OCI-LY1 (cell line): ENCODE measurements at regions not wholly inside any gene's neighbourhood (a gene's known extent, or its start where the extent isn't known, plus 50 kb on each side); places are given as distances from the start of the nearest gene placed in this dataset.

Experiments used
- CTCF ChIP-seq: fragments of 200-600 bp; sonication (generic), shearing (Covaris generic); IDR thresholded peaks from 2 replicates; pipeline ENCODE4 v1.5.1; 2017; ENCODE audit warnings: mild to moderate bottlenecking, antibody characterized with exemption, low read length, moderate library complexity, mixed read lengths
- EZH2 ChIP-seq: fragments of 200-600 bp; sonication (generic), shearing (Covaris generic); IDR thresholded peaks from 2 replicates; pipeline ENCODE4 v1.8.0; 2017; ENCODE audit warnings: borderline replicate concordance, mixed run types, mild to moderate bottlenecking, antibody characterized with exemption, low read length, moderate library complexity, mixed read lengths

GRCh38 chr16:66240088-66240487, 126.4 kb upstream of the CDH5 start:
- no peak for TF ChIP-seq CTCF
- no peak for TF ChIP-seq EZH2
